H1 (cell line): ENCODE measurements at regions not wholly inside any gene's neighbourhood (a gene's known extent, or its start where the extent isn't known, plus 50 kb on each side); places are given as distances from the start of the nearest gene placed in this dataset.

Source experiments
- CTCF ChIA-PET: fragments of 300-600 bp; sonication (Branson Sonifier 250); formaldehyde crosslinking; loops from one replicate; lab custom pipeline; 2021; ENCODE audit not compliant: partially characterized antibody; lab: Charles Lee
- POLR2A ChIA-PET: fragments of 300-600 bp; sonication (Branson Sonifier 250); formaldehyde crosslinking; loops from one replicate; lab custom pipeline; 2021; ENCODE audit warnings: inconsistent platforms; ENCODE audit not compliant: partially characterized antibody; lab: Charles Lee
- DNase-seq, 2 experiments: peaks; one replicate each; pipeline versions ENCODE4 v3.0.0 to v3.0.0-alpha.2; 2010 to 2022; ENCODE audit warnings: low spot score in 2 of 2, low read depth in 1 of 2, mixed read lengths in 1 of 2
- FAIRE-seq: peaks from 2 replicates; lab custom pipeline; 2011; peaks lifted over from hg19 to GRCh38; lab: Jason Lieb, UNC
- H2AFZ ChIP-seq: 2 replicates; pipeline ENCODE4 v1.8.1; 2012; ENCODE audit warnings: low read length, inconsistent platforms
- H2AK5ac ChIP-seq: 2 replicates; pipeline ENCODE4 v1.6.1; 2013; ENCODE audit warnings: low read depth, low read length
- H2BK120ac ChIP-seq: replicated peaks from 2 replicates; pipeline ENCODE3; 2013; ENCODE audit warnings: low read depth, low read length, inconsistent platforms
- H2BK12ac ChIP-seq: 2 replicates; pipeline ENCODE4 v1.6.1; 2013; ENCODE audit warnings: low read depth, low read length
- H2BK15ac ChIP-seq: 2 replicates; pipeline ENCODE4 v1.6.1; 2013; ENCODE audit warnings: low read length
- H2BK20ac ChIP-seq: 2 replicates; pipeline ENCODE4 v1.6.1; 2013; ENCODE audit warnings: low read length
- H2BK5ac ChIP-seq: 2 replicates; pipeline ENCODE4 v1.6.1; 2013; ENCODE audit warnings: low read depth, low read length
- H3K14ac ChIP-seq: 2 replicates; pipeline ENCODE4 v1.6.1; 2013; ENCODE audit warnings: inconsistent platforms; ENCODE audit not compliant: insufficient read length
- H3K18ac ChIP-seq: 2 replicates; pipeline ENCODE4 v1.6.1; 2013; ENCODE audit warnings: low read length; ENCODE audit errors: extremely low read depth
- H3K23ac ChIP-seq: 2 replicates; pipeline ENCODE4 v1.6.1; 2013; ENCODE audit warnings: inconsistent platforms; ENCODE audit not compliant: insufficient read length
- H3K23me2 ChIP-seq: 2 replicates; pipeline ENCODE4 v1.6.1; 2013; ENCODE audit warnings: low read depth, low read length
- H3K27ac ChIP-seq: 2 replicates; pipeline ENCODE4 v1.6.1; 2011; ENCODE audit warnings: low read depth, low read length, inconsistent platforms
- H3K27me3 ChIP-seq, 4 experiments: replicated peaks in 1 of 4; 1 replicate in 1 of 4; 2 replicates in 3 of 4; pipeline versions ENCODE4 v1.6.1 to v1.8.1; 2011 to 2013; ENCODE audit warnings: low read length in 3 of 4, mild to moderate bottlenecking in 3 of 4, inconsistent platforms in 2 of 4, mixed read lengths in 2 of 4, moderate library complexity in 1 of 4; ENCODE audit not compliant: control insufficient read depth in 3 of 4, insufficient read depth in 3 of 4; ENCODE audit errors: extremely low read depth in 1 of 4
- H3K36me3 ChIP-seq, 4 experiments: 2 replicates each; pipeline versions ENCODE4 v1.6.1 to v1.8.1; 2011 to 2013; ENCODE audit warnings: mild to moderate bottlenecking in 4 of 4, low read length in 3 of 4, moderate library complexity in 2 of 4, control low read depth in 1 of 4, inconsistent platforms in 1 of 4; ENCODE audit not compliant: insufficient read depth in 4 of 4, control insufficient read depth in 2 of 4
- H3K4ac ChIP-seq: replicated peaks from 2 replicates; pipeline ENCODE3; 2013; ENCODE audit warnings: low read length, low read depth, mixed read lengths, inconsistent platforms; ENCODE audit not compliant: insufficient read length
- H3K4me1 ChIP-seq, 4 experiments: replicated peaks in 1 of 4; 1 replicate in 1 of 4; 2 replicates in 3 of 4; pipeline versions ENCODE4 v1.6.1 to v1.8.1; 2011 to 2013; ENCODE audit warnings: low read length in 3 of 4, inconsistent platforms in 2 of 4, mixed read lengths in 1 of 4; ENCODE audit not compliant: insufficient read depth in 4 of 4, control insufficient read depth in 3 of 4
- H3K4me2 ChIP-seq, 2 experiments: 2 replicates each; pipeline versions ENCODE4 v1.6.1 to v1.8.1; 2011 to 2013; ENCODE audit warnings: low read depth in 2 of 2, low read length in 2 of 2, control low read depth in 1 of 2, inconsistent platforms in 1 of 2, mild to moderate bottlenecking in 1 of 2; ENCODE audit not compliant: insufficient read depth in 1 of 2
- H3K4me3 ChIP-seq, 4 experiments: fragments of 200-600, 300-600 bp in 1 of 4; sonication (generic), shearing (Covaris generic), sonication (Bioruptor Twin) in 1 of 4; 2 replicates each; pipeline versions ENCODE4 v1.5.1 to v1.8.1; 2011 to 2016; ENCODE audit warnings: low read length in 4 of 4, low read depth in 3 of 4, control low read depth in 2 of 4, inconsistent platforms in 2 of 4, mild to moderate bottlenecking in 2 of 4, mixed read lengths in 1 of 4, moderate library complexity in 1 of 4; ENCODE audit not compliant: insufficient read depth in 2 of 4; ENCODE audit errors: extremely low read depth in 1 of 4
- H3K56ac ChIP-seq: replicated peaks from 2 replicates; pipeline ENCODE3; 2013; ENCODE audit warnings: low read depth, mild to moderate bottlenecking, mixed read lengths, low read length, inconsistent platforms; ENCODE audit not compliant: insufficient read length
- H3K79me1 ChIP-seq: 2 replicates; pipeline ENCODE4 v1.6.1; 2013; ENCODE audit warnings: low read depth, low read length, control low read depth
- H3K79me2 ChIP-seq, 2 experiments: 2 replicates each; pipeline versions ENCODE4 v1.6.1 to v1.8.1; 2012 to 2013; ENCODE audit warnings: low read length in 2 of 2, mild to moderate bottlenecking in 2 of 2, inconsistent platforms in 1 of 2; ENCODE audit not compliant: insufficient read depth in 2 of 2, control insufficient read depth in 1 of 2
- H3K9ac ChIP-seq, 4 experiments: replicated peaks in 1 of 4; 1 replicate in 1 of 4; 2 replicates in 3 of 4; pipeline versions ENCODE4 v1.6.1 to v1.8.1; 2011 to 2013; ENCODE audit warnings: low read depth in 3 of 4, low read length in 3 of 4, control low read depth in 2 of 4, mild to moderate bottlenecking in 2 of 4, moderate library complexity in 2 of 4, inconsistent platforms in 1 of 4; ENCODE audit errors: extremely low read depth in 1 of 4
- H3K9me3 ChIP-seq, 2 experiments: 2 replicates each; pipeline versions ENCODE4 v1.6.1 to v1.8.1; 2012 to 2013; ENCODE audit warnings: mild to moderate bottlenecking in 2 of 2, moderate library complexity in 2 of 2, control low read depth in 1 of 2, inconsistent platforms in 1 of 2, low read depth in 1 of 2, low read length in 1 of 2, mixed read lengths in 1 of 2; ENCODE audit not compliant: insufficient read depth in 2 of 2
- H4K20me1 ChIP-seq, 2 experiments: replicated peaks in 1 of 2; 2 replicates each; pipeline versions ENCODE3 to v1.8.1; 2011 to 2013; ENCODE audit warnings: inconsistent platforms in 2 of 2, low read length in 2 of 2, mild to moderate bottlenecking in 1 of 2; ENCODE audit not compliant: insufficient read depth in 2 of 2, control insufficient read depth in 1 of 2
- H4K5ac ChIP-seq: 2 replicates; pipeline ENCODE4 v1.6.1; 2013; ENCODE audit warnings: low read length, low read depth, mixed read lengths, inconsistent platforms; ENCODE audit not compliant: insufficient read length
- H4K8ac ChIP-seq: 2 replicates; pipeline ENCODE4 v1.8.0; 2013; ENCODE audit warnings: mild to moderate bottlenecking, moderate library complexity, low read length, inconsistent platforms; ENCODE audit not compliant: insufficient read depth; ENCODE audit errors: extremely low read depth
- H4K91ac ChIP-seq: replicated peaks from 2 replicates; pipeline ENCODE3; 2013; ENCODE audit warnings: low read length, mixed read lengths, inconsistent platforms; ENCODE audit not compliant: insufficient read length
- FOSL1 ChIP-seq: IDR thresholded peaks from 2 replicates; pipeline ENCODE4 v1.6.1; 2011; ENCODE audit warnings: mild to moderate bottlenecking, low read depth, low read length, moderate library complexity; ENCODE audit not compliant: insufficient read depth
- RAD21 ChIP-seq, 2 experiments: IDR thresholded peaks in 1 of 2; conservative IDR thresholded peaks in 1 of 2; 2 replicates each; pipeline ENCODE4 v1.6.1; 2011; ENCODE audit warnings: low read depth in 2 of 2, low read length in 2 of 2, improper control_type of control experiment in 1 of 2, inconsistent platforms in 1 of 2, mild to moderate bottlenecking in 1 of 2, moderate library complexity in 1 of 2
- SIX5 ChIP-seq: IDR thresholded peaks from 2 replicates; pipeline ENCODE4 v1.6.1; 2011; ENCODE audit warnings: mild to moderate bottlenecking, low read depth, low read length
- SP4 ChIP-seq: IDR thresholded peaks from 2 replicates; pipeline ENCODE4 v1.6.1; 2012; ENCODE audit warnings: low read length, inconsistent platforms
- ZNF274 ChIP-seq: IDR thresholded peaks from 2 replicates; pipeline ENCODE4 v1.7.0; 2012; ENCODE audit warnings: low read length, borderline replicate concordance; ENCODE audit errors: extremely low read depth
- WGBS, 2 experiments: shearing (Covaris generic) in 1 of 2; methylation state at CpG; one replicate each; pipeline versions ENCODE4 v1.1.6 to v1.1.7; 2013 to 2015; ENCODE audit warnings: low lambda C conversion rate in 2 of 2, mixed read lengths in 2 of 2, inconsistent platforms in 1 of 2, low coverage in 1 of 2, missing lambda C conversion rate in 1 of 2; ENCODE audit not compliant: insufficient replicate concordance in 2 of 2, insufficient coverage in 1 of 2, insufficient read length in 1 of 2; ENCODE audit errors: extremely low coverage in 1 of 2, missing lambda C conversion rate in 1 of 2; 5-methylcytosine and 5-hydroxymethylcytosine counted together

DNA sequence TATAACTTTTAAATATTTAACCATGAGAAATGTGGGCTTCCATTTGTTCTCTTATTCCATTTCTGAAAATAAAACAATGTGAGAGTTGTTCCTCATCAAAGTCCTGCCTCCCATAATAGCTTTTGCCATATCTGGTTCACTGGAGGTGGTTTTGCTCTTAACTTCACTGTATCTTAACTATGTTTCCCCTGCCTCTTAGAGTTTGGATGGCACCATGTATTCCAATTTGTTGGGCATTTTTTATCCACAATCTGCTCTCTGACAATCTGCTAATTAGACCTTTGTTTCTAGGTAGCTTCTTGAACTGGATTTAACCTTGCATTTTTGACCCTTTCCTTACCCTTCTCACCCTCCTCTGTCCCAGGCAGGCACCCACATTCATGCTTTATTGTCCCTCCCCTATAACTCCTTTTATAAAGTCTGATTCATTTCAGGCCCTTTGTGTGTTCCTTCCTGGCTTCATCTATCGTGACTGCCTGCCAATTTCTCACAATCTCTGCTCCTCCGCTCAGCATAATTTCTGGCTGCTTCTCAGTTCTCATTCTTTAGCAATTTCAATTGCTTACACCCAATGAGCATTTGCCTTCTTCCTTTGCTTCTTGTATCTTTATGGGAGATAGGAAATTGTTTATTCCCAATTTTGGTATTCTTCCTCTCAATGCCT, 144.2 kb upstream of the ARHGEF26 start:
- ChIA-PET CTCF (interaction anchor here (0.7 kb wide), 1 partner anchor 276 kb away, joined by 3 read pairs; no protein-coding TSS in a partner anchor), POLR2A (no interaction called here)
- H2BK15ac ChIP-seq, result no peak overlapping the region
- no peak overlapping the region for H3K4ac ChIP-seq
- H3K79me1 ChIP-seq, result no peaks in the 10 kb centered on the region
- no peaks in the 10 kb centered on the region for H3K27me3 ChIP-seq
- H3K4me3 ChIP-seq, result no peak overlapping the region
- H4K8ac ChIP-seq, result no peak overlapping the region
- H2BK120ac ChIP-seq, result no peak overlapping the region
- H3K9me3 ChIP-seq, result no peaks in the 10 kb centered on the region
- H2BK5ac ChIP-seq, result no peak overlapping the region
- H4K91ac ChIP-seq, result no peak overlapping the region
- H3K36me3 ChIP-seq, result no peaks in the 10 kb centered on the region
- TF ChIP-seq ZNF274 (no peak), SP4 (no peak), SIX5 (no peak), RAD21 (IDR thresholded peaks at IDR 0.05 in 1 of 2, conservative IDR thresholded peaks at IDR 0.05 in 1 of 2; ENCODE audit: low read depth in 2 of 2, low read length in 2 of 2) (no peak), FOSL1 (no peak)
- no peak overlapping the region for H3K9ac ChIP-seq
- no peak overlapping the region for H2BK12ac ChIP-seq
- no peaks in the 10 kb centered on the region for H3K4me1 ChIP-seq
- no peak overlapping the region for H3K23ac ChIP-seq
- DNase-seq (no peak), FAIRE-seq (no peak)
- no peak overlapping the region for H4K5ac ChIP-seq
- no peak overlapping the region for H3K27ac ChIP-seq
- no peak overlapping the region for H3K56ac ChIP-seq
- H3K18ac ChIP-seq, result no peak overlapping the region
- H2BK20ac ChIP-seq, result no peak overlapping the region
- no peak overlapping the region for H2AFZ ChIP-seq
- H3K4me2 ChIP-seq, result no peak overlapping the region
- H3K14ac ChIP-seq, result no peak overlapping the region
- no peak overlapping the region for H2AK5ac ChIP-seq
- 100% methylated on average over 2 of the region's 2 CpGs; no CpG with 5 or more reads in 1 of the 2 experiments for WGBS, 2 experiments
- H3K23me2 ChIP-seq, result no peaks in the 10 kb centered on the region
- no peaks in the 10 kb centered on the region for H3K79me2 ChIP-seq
- H4K20me1 ChIP-seq, result no peaks in the 10 kb centered on the region
